NCI-H69 (cell line): ENCODE measurements at regions not wholly inside any gene's neighbourhood (a gene's known extent, or its start where the extent isn't known, plus 50 kb on each side); places are given as distances from the start of the nearest gene placed in this dataset.

Experiments
- DNase-seq: peaks from one replicate; lab custom pipeline; 2025; lab: John Stamatoyannopoulos, UW

GRCh38 chr2:42874949-42875801 lies 82.8 kb upstream of the HAAO start:
- DNase-seq: no peak

GRCh38 chr2:42872721-42873120 lies 80.3 kb upstream of the HAAO start:
- DNase-seq: no peak

DNA sequence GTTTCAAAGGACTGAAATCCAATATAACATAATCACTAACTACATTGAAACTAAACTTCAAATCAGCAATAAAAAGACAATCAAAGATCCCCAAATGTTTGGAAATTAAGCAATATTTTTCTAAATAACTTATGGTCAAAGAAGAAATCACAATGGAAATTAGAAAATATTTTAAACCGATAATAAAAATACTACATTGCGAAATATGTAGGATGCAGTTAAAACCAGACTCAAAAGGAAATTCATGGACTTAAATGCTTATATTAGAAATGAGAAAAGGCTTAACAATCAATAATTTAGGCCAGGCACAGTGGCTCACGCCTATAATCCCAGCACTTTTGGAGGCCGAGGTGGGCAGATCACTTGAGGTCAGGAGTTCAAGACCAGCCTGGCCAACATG lies 79.0 kb upstream of the HAAO start:
- no peak for DNase-seq

GRCh38 chr2:42868874-42869273 lies 76.5 kb upstream of the HAAO start:
- no peak for DNase-seq

- no peak for DNase-seq
Measured at GRCh38 chr2:42868096-42868495, 75.7 kb upstream of the HAAO start.

DNA sequence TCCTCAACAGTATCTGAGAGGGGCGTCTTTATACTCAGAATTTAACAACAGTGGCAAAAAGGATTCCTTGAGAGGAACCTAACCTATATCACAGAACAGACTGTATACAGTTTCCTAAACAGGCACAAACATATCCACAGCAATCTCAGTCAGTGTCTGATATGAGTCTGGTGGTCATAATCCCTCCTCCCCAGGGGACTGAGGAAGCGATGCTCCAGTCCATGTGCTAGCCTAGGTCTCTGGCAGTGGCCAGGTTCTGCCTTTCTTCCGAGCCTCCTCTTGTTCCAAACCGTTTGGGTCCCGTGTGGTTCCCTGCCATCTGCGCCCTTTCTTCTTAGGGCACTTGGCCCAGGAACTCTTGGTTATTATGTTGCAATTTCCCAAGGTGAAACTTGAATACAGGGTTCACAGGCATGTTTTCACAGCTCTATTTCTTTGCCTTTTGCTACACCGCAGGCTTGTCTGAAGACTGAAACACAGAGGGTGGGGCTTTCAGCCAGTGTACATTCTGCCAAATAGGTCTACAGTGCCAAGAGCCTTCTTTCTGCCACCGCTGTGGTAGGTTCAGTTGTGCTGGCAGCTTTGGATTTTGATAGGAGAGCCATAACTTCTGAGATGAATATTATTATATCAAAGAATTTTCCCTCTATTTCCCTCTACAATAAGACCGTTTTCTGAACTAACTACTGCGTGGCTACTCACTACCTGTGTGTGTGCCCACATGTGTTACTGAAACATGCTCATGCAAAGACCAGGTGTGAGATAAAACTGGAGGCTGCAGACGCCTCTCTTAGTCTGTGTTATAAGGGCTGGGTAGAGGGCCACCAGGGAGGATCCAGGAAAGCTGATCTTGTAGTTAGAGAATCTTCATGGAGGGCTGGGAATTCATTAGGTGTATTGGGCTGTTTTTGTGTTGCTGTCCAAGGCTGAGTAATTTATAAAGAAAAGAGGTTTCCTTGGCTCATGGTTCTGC lies 75.0 kb upstream of the HAAO start:
- no peak for DNase-seq

- DNase-seq: no peak
Measured at GRCh38 chr2:42865884-42866881, 73.8 kb upstream of the HAAO start.

GRCh38 chr2:42864641-42865280 lies 72.4 kb upstream of the HAAO start:
- no peak for DNase-seq

GRCh38 chr2:42864222-42864621 lies 71.8 kb upstream of the HAAO start:
- DNase-seq: no peak

GRCh38 chr2:42863751-42864150 lies 71.4 kb upstream of the HAAO start:
- DNase-seq: no peak

GRCh38 chr2:42863320-42863719 lies 70.9 kb upstream of the HAAO start:
- no peak for DNase-seq

DNA sequence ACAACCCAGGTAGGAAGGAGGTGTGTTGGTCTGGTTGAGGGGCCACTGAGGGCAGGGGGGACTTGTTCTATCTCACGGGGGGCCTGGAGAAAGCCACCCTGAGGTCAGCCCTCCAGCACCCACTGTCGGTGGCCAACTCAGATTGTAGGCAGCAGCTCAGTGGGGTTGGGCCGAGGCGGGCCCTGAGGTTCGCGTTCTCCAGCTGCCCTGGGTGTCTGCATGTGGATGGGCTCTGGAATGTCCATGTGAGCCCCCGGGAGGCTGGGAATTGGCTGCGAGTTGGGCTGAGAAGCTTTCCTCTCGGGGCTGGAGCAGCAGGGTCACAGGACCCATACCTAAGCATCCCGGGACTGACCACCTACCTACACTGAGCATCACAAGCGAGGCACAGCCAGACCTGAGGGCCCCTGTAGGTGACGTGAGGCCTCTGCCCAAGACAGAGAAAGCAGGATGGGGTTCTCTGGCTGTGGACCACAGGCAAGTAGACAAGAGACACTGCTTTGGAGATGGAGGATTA lies 70.3 kb upstream of the HAAO start:
- no peak for DNase-seq

GRCh38 chr2:42861321-42861720 lies 68.9 kb upstream of the HAAO start:
- no peak for DNase-seq

- no peak for DNase-seq
Measured at GRCh38 chr2:42860319-42861094, 68.1 kb upstream of the HAAO start.

GRCh38 chr2:42859791-42860190 lies 67.4 kb upstream of the HAAO start:
- no peak for DNase-seq

DNA sequence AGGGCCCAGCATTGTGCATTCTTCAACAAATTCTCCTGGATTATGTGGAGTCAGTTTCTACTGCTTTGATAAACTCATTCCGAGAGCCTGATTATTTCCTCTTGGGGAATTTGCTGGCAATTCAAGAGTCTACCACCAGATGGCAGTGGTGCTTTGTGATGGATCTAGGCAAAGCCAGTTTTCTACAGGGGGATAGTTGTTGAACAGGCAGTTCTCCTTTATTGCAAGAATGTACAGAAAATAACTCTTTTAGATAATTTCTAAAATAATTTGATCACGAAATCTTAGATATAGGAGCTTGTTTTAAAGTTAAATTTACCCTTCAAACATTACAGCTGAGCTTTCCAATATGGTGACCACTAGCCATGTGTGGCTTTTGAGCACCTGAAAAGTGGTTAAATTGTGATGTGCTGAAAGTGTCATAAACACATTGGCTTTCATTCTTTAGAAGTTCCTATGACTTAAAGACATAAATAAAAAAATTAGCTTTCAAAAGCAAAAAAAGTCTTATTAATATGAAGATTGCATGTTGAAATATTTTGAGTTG lies 66.7 kb upstream of the HAAO start:
- DNase-seq: peak; percentile 54

DNA sequence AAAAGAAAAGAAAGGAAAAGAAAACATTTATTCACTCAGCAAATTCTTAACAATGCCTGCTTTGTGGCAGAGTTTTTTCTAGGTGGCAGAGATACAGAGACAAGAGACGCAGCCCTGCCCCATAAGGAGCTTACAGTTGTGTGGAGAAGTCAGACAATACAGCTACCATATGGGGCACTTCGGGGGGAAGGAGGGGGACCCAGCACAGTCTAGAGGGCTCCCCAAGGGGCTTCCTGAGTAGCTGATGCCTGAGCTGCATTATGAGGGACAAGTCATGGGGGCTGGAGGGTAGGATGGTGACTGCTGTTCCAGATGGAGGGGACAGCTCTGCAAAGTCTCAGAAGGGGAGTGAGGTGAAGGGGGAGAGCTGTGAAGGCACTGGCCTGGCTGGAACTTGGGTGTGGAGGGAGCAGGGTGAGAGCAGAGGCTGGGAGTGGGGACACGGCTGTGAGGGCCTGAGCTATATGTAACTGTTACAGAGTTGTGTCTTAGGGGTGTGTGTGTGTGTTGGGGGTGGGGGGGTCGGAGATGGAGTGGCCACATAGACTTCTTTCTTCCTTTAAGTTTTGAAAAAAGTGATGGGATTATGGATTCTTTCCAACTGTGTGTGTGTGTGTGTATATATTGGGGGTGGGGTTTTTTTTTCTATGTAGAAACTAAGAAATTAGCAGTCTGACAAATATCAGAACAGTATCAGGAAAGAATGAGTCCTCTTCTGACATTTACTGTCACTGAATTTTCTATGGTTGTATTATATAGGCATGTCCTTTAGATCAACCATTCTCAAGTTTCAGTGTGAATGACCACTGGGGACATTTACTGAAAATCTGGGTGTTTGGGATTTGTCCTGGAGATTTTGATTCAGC lies 66.0 kb upstream of the HAAO start:
- no peak for DNase-seq

- no peak for DNase-seq
Measured at GRCh38 chr2:42856891-42857632, 64.7 kb upstream of the HAAO start.
